SJSA1 (cell line): ENCODE measurements at regions not wholly inside any gene's neighbourhood (a gene's known extent, or its start where the extent isn't known, plus 50 kb on each side); places are given as distances from the start of the nearest gene placed in this dataset.

ENCODE experiments used
- DNase-seq, 2 experiments: peaks; one replicate each; pipeline ENCODE4 v3.0.0-alpha.2; 2015 to 2020; ENCODE audit warnings: low spot score in 2 of 2, low read depth in 1 of 2
- H3K27ac ChIP-seq: fragments of 250-450 bp; sonication (Bioruptor Pico); 2 replicates; pipeline ENCODE4 v1.5.1; 2020; ENCODE audit warnings: mild to moderate bottlenecking, moderate library complexity
- H3K27me3 ChIP-seq: fragments of 250-450 bp; sonication (Bioruptor Pico); replicated peaks from 2 replicates; pipeline ENCODE4 v1.5.1; 2020; ENCODE audit warnings: mild to moderate bottlenecking, moderate library complexity
- H3K36me3 ChIP-seq: fragments of 250-450 bp; sonication (Bioruptor Pico); 2 replicates; pipeline ENCODE4 v1.5.1; 2020; ENCODE audit warnings: mild to moderate bottlenecking
- H3K4me1 ChIP-seq: fragments of 250-450 bp; sonication (Bioruptor Pico); replicated peaks from 2 replicates; pipeline ENCODE4 v1.6.1; 2021; ENCODE audit warnings: mild to moderate bottlenecking
- H3K4me3 ChIP-seq: fragments of 250-450 bp; sonication (Bioruptor Pico); 2 replicates; pipeline ENCODE4 v1.5.1; 2020; ENCODE audit warnings: mild to moderate bottlenecking
- H3K9me3 ChIP-seq: fragments of 250-450 bp; sonication (Bioruptor Pico); replicated peaks from 2 replicates; pipeline ENCODE4 v1.5.1; 2020; ENCODE audit warnings: mild to moderate bottlenecking

GRCh38 chr2:129740504-129740903, 239.0 kb upstream of the RAB6C start:
- no peaks in the 10 kb centered on the region for H3K4me1 ChIP-seq
- H3K27ac ChIP-seq: no peak overlapping the region
- H3K9me3 ChIP-seq: no peaks in the 10 kb centered on the region
- H3K27me3 ChIP-seq: peaks cover 7% of the 10 kb centered on the region; the same call in 1 of the 2 replicates
- no peaks in the 10 kb centered on the region for H3K36me3 ChIP-seq
- no peak for DNase-seq
- H3K4me3 ChIP-seq: no peak overlapping the region

DNA sequence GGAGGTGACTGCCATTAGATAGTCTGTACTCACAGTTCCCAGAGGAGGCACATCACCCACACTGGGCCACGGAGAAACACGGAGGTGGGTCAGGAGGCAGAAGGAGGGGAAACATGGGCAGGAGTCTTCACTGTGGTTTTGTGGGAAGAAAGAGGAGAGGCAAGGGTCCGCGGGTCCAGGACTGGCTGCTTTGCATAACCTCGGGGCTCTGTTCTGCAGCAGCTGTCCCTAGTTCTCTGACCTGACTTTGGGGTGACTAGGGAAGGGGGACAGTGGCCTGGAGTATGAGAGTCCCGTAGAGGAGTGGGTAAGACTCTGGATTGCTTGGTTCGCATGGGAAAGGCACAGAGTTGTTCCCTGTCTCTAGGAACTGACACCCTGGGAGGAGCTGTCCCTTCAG, 238.3 kb upstream of the RAB6C start:
- no peak overlapping the region for H3K27ac ChIP-seq
- no peak for DNase-seq
- H3K4me3 ChIP-seq: no peak overlapping the region
- H3K27me3 ChIP-seq: peaks cover 7% of the 10 kb centered on the region; the same call in 1 of the 2 replicates
- H3K9me3 ChIP-seq: no peaks in the 10 kb centered on the region
- H3K4me1 ChIP-seq: no peaks in the 10 kb centered on the region
- no peaks in the 10 kb centered on the region for H3K36me3 ChIP-seq

GRCh38 chr2:129741623-129742022, 237.8 kb upstream of the RAB6C start:
- DNase-seq: no peak
- no peaks in the 10 kb centered on the region for H3K9me3 ChIP-seq

DNA sequence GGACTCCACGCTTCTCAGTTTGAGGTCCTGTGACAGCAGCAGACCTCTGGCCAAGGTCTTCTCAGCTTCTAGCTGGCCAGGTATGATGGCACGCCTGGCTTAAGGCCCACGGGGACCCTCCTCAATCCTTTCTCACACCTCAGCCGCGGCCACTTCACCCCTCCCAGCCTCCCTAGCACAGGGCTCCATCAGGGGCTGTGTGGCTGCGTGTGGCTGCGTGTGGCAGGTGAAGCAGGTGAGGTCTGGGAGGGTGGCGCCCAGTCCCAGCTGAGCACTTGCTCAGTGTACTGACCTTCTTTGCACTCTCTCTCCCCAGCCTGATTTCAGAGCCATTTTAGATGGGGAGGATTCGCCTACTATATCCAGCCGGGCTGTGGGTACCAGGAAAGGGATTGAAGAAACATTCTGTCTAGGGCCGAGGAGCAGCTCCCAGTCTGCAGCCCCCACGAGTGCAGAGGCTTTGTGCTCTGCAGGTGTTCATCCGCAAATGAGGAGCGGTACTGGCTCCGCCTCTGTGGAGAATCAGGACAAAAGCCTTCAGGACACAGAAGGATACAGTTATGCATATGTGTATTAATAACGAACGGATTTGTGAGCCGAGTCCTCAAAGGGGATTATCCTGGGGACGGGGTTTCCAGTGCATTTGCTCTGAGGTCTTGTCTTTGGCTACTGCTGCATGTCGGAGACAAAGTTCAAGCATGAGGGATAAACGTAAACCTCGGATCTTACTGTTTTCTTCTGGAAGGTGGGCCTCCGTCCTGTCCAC, 236.9 kb upstream of the RAB6C start:
- Histone ChIP-seq H3K4me3 (no peak overlapping the region), H3K4me1 (no peaks in the 10 kb centered on the region), H3K9me3 (no peaks in the 10 kb centered on the region), H3K27me3 (peaks cover 7% of the 10 kb centered on the region; the same call in 1 of the 2 replicates), H3K36me3 (no peaks in the 10 kb centered on the region), H3K27ac (no peak overlapping the region)
- DNase-seq: no peak

More at GRCh38 chr2:129741623-129742022, 237.8 kb upstream of the RAB6C start:
- Histone ChIP-seq H3K36me3 (no peaks in the 10 kb centered on the region), H3K27ac (no peak overlapping the region), H3K4me3 (no peak overlapping the region), H3K27me3 (peaks cover 7% of the 10 kb centered on the region; the same call in 1 of the 2 replicates), H3K4me1 (no peaks in the 10 kb centered on the region)

GRCh38 chr2:129744141-129744540, 235.3 kb upstream of the RAB6C start:
- Histone ChIP-seq H3K9me3 (no peaks in the 10 kb centered on the region), H3K36me3 (no peaks in the 10 kb centered on the region), H3K27me3 (peaks cover 7% of the 10 kb centered on the region; the same call in 1 of the 2 replicates), H3K4me3 (no peak overlapping the region), H3K27ac (no peak overlapping the region), H3K4me1 (no peaks in the 10 kb centered on the region)
- DNase-seq: no peak

DNA sequence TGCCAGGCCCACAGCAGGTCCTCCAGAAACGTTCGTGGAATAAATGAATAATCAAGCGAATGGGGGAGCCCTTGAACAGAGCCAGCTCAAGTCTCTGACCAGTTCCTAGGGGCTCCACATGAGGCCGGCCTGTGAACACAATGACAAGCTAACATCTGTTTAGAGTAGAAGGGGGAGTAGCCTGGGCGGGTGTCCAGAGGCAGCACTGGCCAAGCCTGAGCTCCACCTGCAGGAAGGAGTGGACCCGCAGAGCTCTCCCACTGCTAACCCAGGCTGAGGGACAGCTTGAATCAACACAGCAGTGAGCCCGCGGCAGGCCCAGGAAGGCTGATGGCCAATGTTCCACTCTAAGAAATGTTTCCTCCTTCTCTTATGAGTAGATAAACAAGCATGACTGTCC, 234.8 kb upstream of the RAB6C start:
- Histone ChIP-seq H3K27me3 (peaks cover 7% of the 10 kb centered on the region; the same call in 1 of the 2 replicates), H3K27ac (no peak overlapping the region), H3K4me3 (no peak overlapping the region), H3K36me3 (no peaks in the 10 kb centered on the region), H3K9me3 (no peaks in the 10 kb centered on the region), H3K4me1 (no peaks in the 10 kb centered on the region)
- no peak for DNase-seq

GRCh38 chr2:129747500-129748125, 231.9 kb upstream of the RAB6C start:
- no peak overlapping the region for H3K4me3 ChIP-seq
- peaks cover 7% of the 10 kb centered on the region; the same call in 1 of the 2 replicates for H3K27me3 ChIP-seq
- H3K36me3 ChIP-seq: no peaks in the 10 kb centered on the region
- H3K27ac ChIP-seq: no peak overlapping the region
- H3K9me3 ChIP-seq: no peaks in the 10 kb centered on the region
- H3K4me1 ChIP-seq: no peaks in the 10 kb centered on the region
- no peak for DNase-seq

DNA sequence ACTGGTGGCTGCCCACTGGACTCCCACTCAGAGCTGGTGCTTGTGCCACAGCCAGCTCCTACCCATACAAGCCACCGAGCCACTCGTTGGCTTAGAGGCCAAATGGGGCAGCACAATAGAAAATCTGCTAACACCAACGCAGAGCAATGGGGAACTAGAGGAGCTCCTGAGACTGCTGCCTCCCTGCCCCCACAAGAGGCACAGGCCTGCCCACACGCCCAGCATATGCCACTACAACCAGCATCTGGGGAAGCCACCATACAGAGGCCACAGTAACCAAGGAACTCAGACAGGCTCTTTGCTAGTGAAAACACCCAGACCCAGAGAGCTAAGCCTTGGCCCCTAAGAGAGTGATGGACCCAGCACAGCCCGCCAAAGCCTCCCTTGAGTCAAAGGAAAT, 231.2 kb upstream of the RAB6C start:
- no peaks in the 10 kb centered on the region for H3K4me1 ChIP-seq
- H3K27ac ChIP-seq: no peak overlapping the region
- DNase-seq: no peak
- peaks cover 4% of the 10 kb centered on the region; the same call in 1 of the 2 replicates for H3K27me3 ChIP-seq
- H3K36me3 ChIP-seq: no peaks in the 10 kb centered on the region
- no peak overlapping the region for H3K4me3 ChIP-seq
- H3K9me3 ChIP-seq: no peaks in the 10 kb centered on the region

- Histone ChIP-seq H3K27ac (no peak overlapping the region), H3K4me1 (no peaks in the 10 kb centered on the region)
Measured at GRCh38 chr2:129748653-129749052, 230.8 kb upstream of the RAB6C start.

DNA sequence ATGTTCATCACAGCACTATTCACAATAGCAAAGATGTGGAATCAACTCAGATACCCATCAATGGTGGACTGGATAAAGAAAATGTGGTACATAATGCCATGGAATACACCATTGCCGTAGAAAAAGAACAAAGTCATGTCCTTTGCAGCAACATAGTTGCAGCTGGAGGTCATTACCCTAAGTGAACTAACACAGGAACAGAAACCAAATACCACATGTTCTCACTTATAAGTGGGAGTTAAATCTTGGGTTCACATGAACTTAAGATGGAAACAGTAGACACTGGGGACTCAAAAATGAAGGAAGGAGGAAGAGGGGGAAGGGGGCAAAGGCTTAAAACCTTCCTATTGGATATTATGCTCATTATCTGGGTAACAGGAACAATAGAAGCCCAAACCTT, 228.1 kb upstream of the RAB6C start:
- Histone ChIP-seq H3K4me1 (no peaks in the 10 kb centered on the region), H3K4me3 (no peak overlapping the region), H3K27ac (no peak overlapping the region), H3K27me3 (no peaks in the 10 kb centered on the region; the same call in 1 of the 2 replicates), H3K9me3 (no peaks in the 10 kb centered on the region), H3K36me3 (no peaks in the 10 kb centered on the region)
- DNase-seq: no peak

More at GRCh38 chr2:129748653-129749052, 230.8 kb upstream of the RAB6C start:
- H3K9me3 ChIP-seq: no peaks in the 10 kb centered on the region
- no peaks in the 10 kb centered on the region; the same call in 1 of the 2 replicates for H3K27me3 ChIP-seq
- DNase-seq: no peak
- H3K4me3 ChIP-seq: no peak overlapping the region
- no peaks in the 10 kb centered on the region for H3K36me3 ChIP-seq

DNA sequence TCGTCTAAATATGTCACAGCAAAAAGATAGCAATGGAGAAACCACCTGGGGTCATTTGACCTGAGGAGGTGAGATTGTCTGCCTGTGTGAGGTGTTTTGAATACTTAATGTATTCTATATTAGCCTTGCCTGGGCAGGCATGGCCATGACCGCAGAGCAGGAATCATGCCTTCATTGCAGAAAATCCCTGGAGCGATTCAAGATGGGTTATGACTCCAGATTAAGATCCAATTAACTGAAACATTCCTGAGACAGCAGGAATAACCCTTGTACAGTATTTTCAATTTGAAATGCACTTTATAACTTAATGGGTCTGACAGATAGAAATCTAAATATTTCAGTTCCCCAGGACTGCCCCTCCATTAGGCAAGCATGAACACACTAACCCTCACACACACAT, 227.3 kb upstream of the RAB6C start:
- Histone ChIP-seq H3K27ac (no peak overlapping the region), H3K36me3 (no peaks in the 10 kb centered on the region), H3K9me3 (no peaks in the 10 kb centered on the region), H3K4me1 (no peaks in the 10 kb centered on the region), H3K4me3 (no peak overlapping the region), H3K27me3 (no peaks in the 10 kb centered on the region; the same call in 1 of the 2 replicates)
- no peak for DNase-seq

GRCh38 chr2:129752686-129753085, 226.8 kb upstream of the RAB6C start:
- DNase-seq: no peak
- H3K36me3 ChIP-seq: no peaks in the 10 kb centered on the region
- H3K27me3 ChIP-seq: no peaks in the 10 kb centered on the region; the same call in 1 of the 2 replicates
- no peak overlapping the region for H3K27ac ChIP-seq
- no peak overlapping the region for H3K4me3 ChIP-seq
- no peaks in the 10 kb centered on the region for H3K4me1 ChIP-seq
- H3K9me3 ChIP-seq: no peaks in the 10 kb centered on the region

GRCh38 chr2:129753261-129753660, 226.2 kb upstream of the RAB6C start:
- no peak for DNase-seq
- H3K27ac ChIP-seq: no peak overlapping the region
- H3K36me3 ChIP-seq: no peaks in the 10 kb centered on the region
- no peak overlapping the region for H3K4me3 ChIP-seq
- no peaks in the 10 kb centered on the region; the same call in 1 of the 2 replicates for H3K27me3 ChIP-seq
- no peaks in the 10 kb centered on the region for H3K9me3 ChIP-seq
- H3K4me1 ChIP-seq: no peaks in the 10 kb centered on the region

GRCh38 chr2:129754421-129754820, 225.0 kb upstream of the RAB6C start:
- peak in 1 of 2 experiments; percentile 33 for DNase-seq
- H3K36me3 ChIP-seq: no peaks in the 10 kb centered on the region
- no peaks in the 10 kb centered on the region; the same call in 1 of the 2 replicates for H3K27me3 ChIP-seq
- H3K4me3 ChIP-seq: no peak overlapping the region
- no peaks in the 10 kb centered on the region for H3K9me3 ChIP-seq
- no peak overlapping the region for H3K27ac ChIP-seq
- H3K4me1 ChIP-seq: no peaks in the 10 kb centered on the region
